HFFc6 (cell line): ENCODE measurements at regions not wholly inside any gene's neighbourhood (a gene's known extent, or its start where the extent isn't known, plus 50 kb on each side); places are given as distances from the start of the nearest gene placed in this dataset.

Experiments
- DNase-seq: peaks from one replicate; pipeline ENCODE4 v3.0.0-alpha.2; 2018
- H3K27ac Mint-ChIP-seq: 2 replicates; pipeline ENCODE4 v1.8.0; 2020; ENCODE audit warnings: mild to moderate bottlenecking, mixed read lengths
- H3K27me3 Mint-ChIP-seq: 2 replicates; pipeline ENCODE4 v1.8.0; 2021; ENCODE audit warnings: mild to moderate bottlenecking, moderate library complexity, mixed read lengths; ENCODE audit not compliant: insufficient read depth
- H3K36me3 Mint-ChIP-seq: 2 replicates; pipeline ENCODE4 v1.8.0; 2021; ENCODE audit warnings: low read depth, mixed read lengths
- H3K4me1 Mint-ChIP-seq: 2 replicates; pipeline ENCODE4 v1.8.0; 2020; ENCODE audit warnings: low read depth, mixed read lengths
- H3K4me3 Mint-ChIP-seq: 2 replicates; pipeline ENCODE4 v1.8.0; 2020; ENCODE audit warnings: mild to moderate bottlenecking, moderate library complexity, mixed read lengths
- H3K9me3 Mint-ChIP-seq: 2 replicates; pipeline ENCODE4 v1.8.0; 2020; ENCODE audit warnings: mild to moderate bottlenecking, mixed read lengths
- CTCF ChIP-seq: fragments of 200-600 bp; sonication (generic); IDR thresholded peaks from 2 replicates; pipeline ENCODE4 v1.5.0; 2021; ENCODE audit warnings: antibody characterized with exemption, mild to moderate bottlenecking

DNA sequence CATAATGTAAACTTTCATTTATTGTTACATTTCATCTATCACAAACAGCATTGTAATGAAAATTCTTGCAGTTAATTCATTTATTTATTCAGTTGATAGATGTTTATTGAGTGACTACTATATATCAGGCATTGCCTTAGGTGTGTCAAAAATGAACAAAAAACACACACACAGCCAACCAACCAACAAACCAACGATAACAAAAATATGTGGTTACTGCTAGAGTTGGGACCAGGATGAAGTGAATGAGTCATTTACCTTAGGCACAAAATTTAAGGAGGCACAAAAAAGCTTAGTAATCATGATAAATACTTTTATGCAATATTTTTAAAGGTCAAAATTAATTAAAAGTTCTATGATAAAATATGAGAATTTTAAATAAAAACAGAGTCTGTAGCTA, 223.4 kb downstream of the CSNK1G3 start:
- Mint-ChIP-seq H3K27ac (no peak overlapping the region), H3K4me3 (no peak overlapping the region), H3K36me3 (peaks cover 27% of the 10 kb centered on the region), H3K9me3 (peaks cover 28% of the 10 kb centered on the region), H3K4me1 (no peaks in the 10 kb centered on the region), H3K27me3 (no peaks in the 10 kb centered on the region)
- no peak for TF ChIP-seq CTCF
- no peak for DNase-seq

- DNase-seq, result no peak
- Mint-ChIP-seq H3K9me3 (peaks cover 28% of the 10 kb centered on the region), H3K27me3 (no peaks in the 10 kb centered on the region), H3K36me3 (peaks cover 38% of the 10 kb centered on the region), H3K27ac (no peak overlapping the region), H3K4me3 (no peak overlapping the region), H3K4me1 (no peaks in the 10 kb centered on the region)
- no peak for TF ChIP-seq CTCF
Measured at GRCh38 chr5:123732257-123732656, 220.3 kb downstream of the CSNK1G3 start.

- TF ChIP-seq CTCF, result no peak
- H3K36me3 Mint-ChIP-seq, result peaks cover 2% of the 10 kb centered on the region; the same call in 1 of the 2 replicates
- H3K27ac Mint-ChIP-seq, result no peak overlapping the region
- no peaks in the 10 kb centered on the region for H3K27me3 Mint-ChIP-seq
- no peak overlapping the region for H3K4me3 Mint-ChIP-seq
- no peak for DNase-seq
- peaks cover 39% of the 10 kb centered on the region for H3K4me1 Mint-ChIP-seq
- no peaks in the 10 kb centered on the region for H3K9me3 Mint-ChIP-seq
Measured at GRCh38 chr5:123722451-123722850, 210.5 kb downstream of the CSNK1G3 start.

DNA sequence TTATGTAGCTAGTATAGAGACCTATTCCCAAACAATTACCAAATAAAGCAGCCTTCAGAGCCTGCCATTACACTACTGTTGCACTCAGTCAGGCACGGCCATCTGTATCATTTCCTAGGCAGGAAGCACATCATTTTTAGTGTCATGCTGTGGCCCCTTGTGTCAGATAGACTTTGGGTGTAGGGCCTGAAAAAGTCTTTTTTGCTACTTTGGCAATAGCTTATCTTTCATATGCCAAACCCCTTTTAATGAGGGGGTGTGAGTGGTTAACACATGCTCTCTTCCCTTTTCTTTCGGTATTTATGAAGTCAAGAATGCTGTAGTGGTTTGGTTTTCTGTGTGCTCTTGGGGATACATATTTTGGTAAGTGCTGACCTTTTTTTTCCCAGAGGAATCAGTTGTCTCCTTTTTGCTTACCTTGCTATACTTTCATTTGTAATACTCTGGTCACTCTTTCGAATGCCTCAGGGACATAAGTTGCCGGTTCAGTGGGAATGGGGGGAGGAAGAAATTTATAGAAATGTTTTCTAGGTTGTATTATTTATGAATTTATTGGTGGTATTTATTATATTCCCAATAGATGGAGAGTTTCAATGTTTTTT, 209.8 kb downstream of the CSNK1G3 start:
- peaks cover 44% of the 10 kb centered on the region for H3K4me1 Mint-ChIP-seq
- no peaks in the 10 kb centered on the region for H3K9me3 Mint-ChIP-seq
- no peak for TF ChIP-seq CTCF
- no peak for DNase-seq
- no peak overlapping the region for H3K27ac Mint-ChIP-seq
- H3K4me3 Mint-ChIP-seq, result no peak overlapping the region
- H3K36me3 Mint-ChIP-seq, result no peaks in the 10 kb centered on the region
- no peaks in the 10 kb centered on the region for H3K27me3 Mint-ChIP-seq

DNA sequence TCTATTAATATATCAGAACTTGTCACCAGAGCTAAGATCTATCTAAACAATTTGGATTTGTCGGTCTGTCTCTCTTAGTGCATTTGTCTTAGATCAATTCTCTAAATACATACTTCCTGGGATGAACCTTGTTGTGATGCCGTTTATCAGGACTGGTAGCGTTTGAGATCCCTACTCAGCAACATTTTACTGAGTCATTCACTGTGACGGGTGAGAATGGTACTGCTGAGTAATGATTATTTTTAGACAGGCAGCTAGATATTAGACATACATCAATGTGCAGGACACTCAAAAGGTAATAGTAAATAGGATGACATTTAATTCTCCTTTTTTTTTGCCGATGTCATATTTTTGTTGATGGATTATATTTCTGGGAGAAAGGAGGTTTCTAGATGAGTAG, 209.0 kb downstream of the CSNK1G3 start:
- H3K27ac Mint-ChIP-seq, result no peak overlapping the region
- H3K36me3 Mint-ChIP-seq, result peaks cover 7% of the 10 kb centered on the region; the same call in 1 of the 2 replicates
- H3K4me3 Mint-ChIP-seq, result no peak overlapping the region
- peaks cover 49% of the 10 kb centered on the region for H3K4me1 Mint-ChIP-seq
- no peak for DNase-seq
- no peaks in the 10 kb centered on the region for H3K27me3 Mint-ChIP-seq
- TF ChIP-seq CTCF, result no peak
- peaks cover 4% of the 10 kb centered on the region; the same call in 1 of the 2 replicates for H3K9me3 Mint-ChIP-seq
